A673 (cell line): ENCODE measurements at regions not wholly inside any gene's neighbourhood (a gene's known extent, or its start where the extent isn't known, plus 50 kb on each side); places are given as distances from the start of the nearest gene placed in this dataset.

Experiments used
- EZH2 ChIP-seq: fragments of 200-600 bp; sonication (generic); IDR thresholded peaks from 2 replicates; pipeline ENCODE4 v1.6.1; 2017; ENCODE audit warnings: borderline replicate concordance, low read depth, mild to moderate bottlenecking, mixed read lengths, antibody characterized with exemption, low read length; ENCODE audit not compliant: poor library complexity, severe bottlenecking
- TF ChIP-seq, protein P1 (sequence below): fragments of 300-800, 200-600 bp; sonication (generic); conservative IDR thresholded peaks from 2 replicates; pipeline ENCODE4 v1.5.1; 2017; ENCODE audit warnings: low read depth, mild to moderate bottlenecking, antibody characterized with exemption, low read length, moderate library complexity, mixed read lengths

GRCh38 chr18:39506581-39507330, 1941.2 kb upstream of the CELF4 start:
- TF ChIP-seq, protein P1, sequence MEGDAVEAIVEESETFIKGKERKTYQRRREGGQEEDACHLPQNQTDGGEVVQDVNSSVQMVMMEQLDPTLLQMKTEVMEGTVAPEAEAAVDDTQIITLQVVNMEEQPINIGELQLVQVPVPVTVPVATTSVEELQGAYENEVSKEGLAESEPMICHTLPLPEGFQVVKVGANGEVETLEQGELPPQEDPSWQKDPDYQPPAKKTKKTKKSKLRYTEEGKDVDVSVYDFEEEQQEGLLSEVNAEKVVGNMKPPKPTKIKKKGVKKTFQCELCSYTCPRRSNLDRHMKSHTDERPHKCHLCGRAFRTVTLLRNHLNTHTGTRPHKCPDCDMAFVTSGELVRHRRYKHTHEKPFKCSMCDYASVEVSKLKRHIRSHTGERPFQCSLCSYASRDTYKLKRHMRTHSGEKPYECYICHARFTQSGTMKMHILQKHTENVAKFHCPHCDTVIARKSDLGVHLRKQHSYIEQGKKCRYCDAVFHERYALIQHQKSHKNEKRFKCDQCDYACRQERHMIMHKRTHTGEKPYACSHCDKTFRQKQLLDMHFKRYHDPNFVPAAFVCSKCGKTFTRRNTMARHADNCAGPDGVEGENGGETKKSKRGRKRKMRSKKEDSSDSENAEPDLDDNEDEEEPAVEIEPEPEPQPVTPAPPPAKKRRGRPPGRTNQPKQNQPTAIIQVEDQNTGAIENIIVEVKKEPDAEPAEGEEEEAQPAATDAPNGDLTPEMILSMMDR, result no peak
- TF ChIP-seq EZH2, result no peak
